ENCODE measurements at regions not wholly inside any gene's neighbourhood (a gene's known extent, or its start where the extent isn't known, plus 50 kb on each side); places are given as distances from the start of the nearest gene placed in this dataset.

- no peak for TF ChIP-seq CENPT (CRISPR knock-in tag; IDR thresholded peaks at IDR 0.05; ENCODE audit: low read depth)
These were observed 108.7 kb downstream of the HTR1B start (continued) for GRCh38 chr6:77354581-77354980.

- H3K79me2 ChIP-seq (ENCODE audit: insufficient read depth, low read length): no peaks in the 10 kb centered on the region
- intact Hi-C loops (cut with micrococcal nuclease; ENCODE audit: unreplicated experiment): no loop called here
- H2AFZ ChIP-seq (ENCODE audit: low read length): no peak overlapping the region
- FAIRE-seq (no peak), DNase-seq (ENCODE audit: low spot score) (no peak), ATAC-seq (no peak)
- no TSS peak for BruUV-seq (replicated peaks)
- ChIA-PET POLR2A (no interaction called here), CTCF (ENCODE audit: low intra/inter-chr PET ratio, low total read pairs) (no interaction called here)
- H3K27ac ChIP-seq (ENCODE audit: extremely low read length, insufficient read depth, low read length): no peak overlapping the region
- no peak overlapping the region for H3K4me2 ChIP-seq (ENCODE audit: low read depth, low read length)
- H3K4me1 ChIP-seq (ENCODE audit: insufficient read depth, low read length): no peaks in the 10 kb centered on the region
- H3K27me3 ChIP-seq (ENCODE audit: control insufficient read depth in 1 of 2, insufficient read depth in 2 of 2, low read length in 2 of 2): no peaks in the 10 kb centered on the region
- no peaks in the 10 kb centered on the region for H3K9me3 ChIP-seq (ENCODE audit: low read length)
- no peaks in the 10 kb centered on the region for H3K36me3 ChIP-seq (replicated peaks in 1 of 2; ENCODE audit: control insufficient read depth in 1 of 2, insufficient read depth in 2 of 2, low read length in 2 of 2)
- in situ Hi-C loops (cut with HindIII; ENCODE audit: extremely low pct_ligation_motif_present, low pct_unique_long_range_greater_than_20kb): no loop called here
- no peak for TF ChIP-seq EHMT2 (IDR thresholded peaks at IDR 0.05; ENCODE audit: borderline replicate concordance, low read depth, low read length)
- TF ChIP-seq FUBP1 (CRISPR knock-in tag; IDR thresholded peaks at IDR 0.05; ENCODE audit: borderline replicate concordance): no peak
- no peak for TF ChIP-seq GATA4 (IDR thresholded peaks at IDR 0.05; ENCODE audit: borderline replicate concordance, low read depth)
- no peak for TF ChIP-seq MXD4 (CRISPR knock-in tag; IDR thresholded peaks at IDR 0.05)
- TF ChIP-seq CBX5 (CRISPR knock-in tag; IDR thresholded peaks at IDR 0.05; ENCODE audit: borderline replicate concordance): no peak
- TF ChIP-seq PRPF4 (IDR thresholded peaks at IDR 0.05; ENCODE audit: low read depth, low read length, poor library complexity, severe bottlenecking): no peak
- H3K9ac ChIP-seq (ENCODE audit: insufficient read depth, low read depth, low read length): no peak overlapping the region
- H3K4me3 ChIP-seq (replicated peaks in 1 of 3; ENCODE audit: insufficient read depth in 1 of 3, low read depth in 2 of 3, low read length in 3 of 3): no peak overlapping the region
- no peaks in the 10 kb centered on the region for H4K20me1 ChIP-seq (ENCODE audit: insufficient read depth, low read length)
These were observed 110.2 kb downstream of the HTR1B start for GRCh38 chr6:77353129-77353528.

All from HepG2 (cell line).